HPDE6-E6E7 (cell line): ENCODE measurements at regions not wholly inside any gene's neighbourhood (a gene's known extent, or its start where the extent isn't known, plus 50 kb on each side); places are given as distances from the start of the nearest gene placed in this dataset.

Experiments used
- DNase-seq: peaks from one replicate; pipeline ENCODE4 v3.0.0; 2011; ENCODE audit warnings: missing footprints; ENCODE audit errors: extremely low spot score

DNA sequence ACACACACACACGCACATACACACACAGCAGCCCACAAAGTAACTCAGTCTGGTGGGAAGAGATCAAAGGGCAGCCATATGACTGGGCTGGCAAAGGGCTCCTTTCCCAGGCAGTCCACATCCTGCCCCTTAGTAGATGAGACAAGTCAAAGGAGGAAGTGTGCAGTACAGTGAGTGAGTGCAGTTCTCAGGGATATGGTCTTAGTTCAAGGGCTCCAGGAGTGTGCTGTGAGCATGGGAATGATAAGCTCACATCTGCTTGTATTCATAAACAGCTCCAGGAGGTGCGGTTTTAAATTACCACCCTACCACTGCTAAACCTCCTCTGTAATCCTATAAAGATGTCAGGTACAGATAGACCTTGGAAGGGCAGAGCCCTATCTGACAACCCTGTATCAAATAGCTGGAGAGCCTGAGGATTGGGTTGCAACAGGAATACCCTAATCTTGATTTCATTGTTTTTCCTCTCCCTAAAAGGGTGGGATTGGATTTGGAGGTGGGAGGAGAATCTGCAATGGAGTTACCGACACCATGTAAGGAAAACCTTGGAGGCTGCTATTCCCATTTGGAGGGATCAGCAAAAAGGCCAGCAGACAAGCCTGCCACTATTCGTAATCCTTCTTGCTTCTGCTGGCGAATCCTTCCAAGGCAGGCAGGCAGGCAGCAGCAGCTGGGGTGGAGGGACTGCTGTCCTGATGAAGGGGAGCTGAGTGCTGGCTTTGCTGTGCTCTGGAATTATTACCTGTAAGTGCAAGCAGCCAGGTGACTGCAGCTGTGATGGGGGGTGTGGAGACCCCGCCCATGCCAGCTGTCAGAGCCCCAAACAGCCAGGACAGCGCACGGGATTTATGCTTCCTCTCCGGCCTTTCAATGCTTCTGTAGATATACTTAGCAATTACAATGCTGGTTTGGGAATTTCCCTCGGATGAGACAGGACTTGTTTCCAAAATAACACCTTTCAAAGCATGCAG is 342.7 kb downstream of the PRL start:
- DNase-seq = no peak

DNA sequence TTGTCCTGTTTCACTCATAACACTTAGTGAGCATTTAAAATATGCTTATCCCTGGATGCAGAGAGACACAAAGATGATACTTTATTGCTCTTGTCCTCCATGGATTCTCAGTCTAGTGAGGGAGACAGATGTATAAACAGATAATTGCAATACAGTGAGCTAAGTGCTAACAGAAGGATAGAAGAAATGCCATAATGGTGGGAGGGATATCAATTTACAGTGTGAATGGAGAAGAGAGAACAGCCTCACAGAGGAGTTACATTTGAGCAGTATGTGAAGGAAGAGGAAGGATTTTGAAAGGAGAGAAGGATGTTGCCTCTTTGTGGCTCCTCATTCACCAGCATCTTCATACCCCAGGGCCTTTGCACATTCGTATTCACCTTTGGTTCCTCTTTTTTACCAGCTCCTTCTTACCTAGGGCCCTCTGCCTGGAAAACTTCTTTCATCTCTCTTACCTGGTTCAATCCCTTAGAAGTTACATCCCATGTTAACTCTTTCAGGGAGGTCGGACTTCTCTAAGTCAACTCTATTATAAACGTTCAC is 341.7 kb downstream of the PRL start:
- DNase-seq = no peak

DNA sequence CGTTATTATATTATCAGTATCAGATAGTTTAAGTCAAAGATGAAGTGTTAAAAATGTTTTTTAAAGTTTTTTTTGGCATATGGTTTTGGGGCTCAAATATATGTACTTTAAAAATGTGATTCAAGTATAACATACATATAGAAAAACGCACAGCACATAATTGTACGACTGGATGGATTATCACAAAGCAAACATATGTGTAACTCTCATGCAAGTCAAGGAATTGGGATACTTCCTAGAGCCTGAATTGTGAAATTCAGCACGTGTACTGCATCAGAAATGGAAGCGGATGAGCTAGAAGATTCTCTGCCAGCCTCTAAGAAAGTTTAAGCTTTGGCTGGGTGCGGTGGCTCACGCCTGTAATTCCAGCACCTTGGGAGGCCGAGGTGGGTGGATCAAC is 340.9 kb downstream of the PRL start:
- DNase-seq = no peak

DNA sequence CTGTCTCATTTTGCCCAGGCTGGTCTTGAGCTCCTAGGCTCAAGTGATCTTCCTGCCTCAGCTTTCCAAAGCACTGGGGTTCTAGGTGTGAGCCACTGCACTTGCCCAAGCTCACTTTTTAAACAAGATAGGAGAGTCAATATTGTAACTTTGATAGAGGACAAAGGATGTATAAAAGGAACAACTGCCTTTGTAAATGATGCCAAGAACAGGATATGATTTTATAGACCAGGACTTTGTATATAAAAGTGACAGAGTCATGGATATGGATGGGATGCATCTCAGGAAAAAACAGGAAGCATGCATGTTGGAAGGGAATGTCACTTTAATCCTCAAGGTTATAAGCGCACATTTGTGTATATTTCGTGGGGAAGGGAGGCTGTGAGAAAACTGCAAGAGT is 338.4 kb downstream of the PRL start:
- DNase-seq = no peak

DNA sequence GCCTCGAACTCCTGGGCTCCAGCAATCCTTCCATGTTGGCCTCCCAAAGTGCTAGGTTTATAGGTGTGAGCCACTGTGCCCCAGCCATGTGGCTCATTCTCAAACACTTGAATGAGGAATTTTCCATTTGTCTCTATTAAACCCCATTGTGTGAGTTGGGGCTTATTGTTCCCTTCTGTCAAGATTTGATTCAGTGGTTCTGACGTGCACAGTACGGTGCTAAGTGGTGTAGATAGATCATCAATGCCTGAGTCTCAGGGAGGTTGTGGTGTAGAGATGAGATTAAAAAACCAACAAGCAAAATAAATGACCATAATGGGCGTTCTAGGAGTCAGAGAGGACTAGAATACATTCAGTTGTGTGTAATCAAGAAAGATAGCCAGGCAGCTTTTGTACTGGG is 335.6 kb downstream of the PRL start:
- DNase-seq = no peak

DNA sequence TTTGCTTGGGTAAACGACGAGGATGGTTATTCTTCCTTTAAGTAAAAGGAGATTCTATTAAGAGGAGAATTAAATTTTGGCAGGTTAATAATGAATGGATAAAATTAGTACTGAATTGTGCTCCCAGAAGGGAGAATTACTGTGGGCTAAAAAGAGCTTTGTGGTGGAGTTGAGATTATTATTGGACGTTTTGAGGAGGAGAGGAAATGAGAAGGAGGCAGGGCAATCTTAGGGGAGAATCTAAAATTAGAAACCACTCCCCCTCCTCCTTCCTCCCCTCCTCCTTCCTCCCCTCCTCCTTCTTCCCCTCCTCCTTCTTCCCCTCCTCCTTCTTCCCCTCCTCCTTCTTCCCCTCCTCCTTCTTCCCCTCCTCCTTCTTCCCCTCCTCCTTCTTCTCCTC is 331.8 kb downstream of the PRL start:
- DNase-seq = no peak

DNA sequence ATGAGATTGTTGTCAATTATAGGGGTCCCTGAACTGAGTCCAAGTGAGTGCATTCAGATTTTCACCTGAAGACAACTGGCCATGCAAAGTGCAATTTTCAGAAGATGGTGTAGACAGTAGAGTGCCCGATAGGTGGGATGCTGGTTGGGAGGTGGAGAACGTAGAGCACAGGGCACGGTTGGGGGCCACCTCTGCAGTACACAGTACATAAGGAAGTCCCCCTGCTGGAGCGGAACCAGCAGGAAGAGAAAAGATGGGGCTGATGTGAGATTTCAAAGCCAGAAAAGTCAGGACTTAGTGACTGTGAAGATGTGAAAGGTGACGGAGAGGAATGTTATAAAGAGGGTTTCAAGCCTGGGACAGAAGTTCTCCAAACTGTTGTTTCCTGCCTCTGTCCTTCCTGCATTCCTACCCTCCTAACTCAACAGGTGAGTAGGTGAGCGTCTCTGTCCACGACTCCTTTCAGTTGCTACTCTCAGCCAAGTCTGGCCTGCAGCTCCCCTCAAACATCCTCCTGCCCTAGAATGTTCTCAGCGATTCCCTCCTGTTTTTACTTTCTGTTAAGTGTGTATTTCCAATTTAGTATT is 330.8 kb downstream of the PRL start:
- DNase-seq = no peak

DNA sequence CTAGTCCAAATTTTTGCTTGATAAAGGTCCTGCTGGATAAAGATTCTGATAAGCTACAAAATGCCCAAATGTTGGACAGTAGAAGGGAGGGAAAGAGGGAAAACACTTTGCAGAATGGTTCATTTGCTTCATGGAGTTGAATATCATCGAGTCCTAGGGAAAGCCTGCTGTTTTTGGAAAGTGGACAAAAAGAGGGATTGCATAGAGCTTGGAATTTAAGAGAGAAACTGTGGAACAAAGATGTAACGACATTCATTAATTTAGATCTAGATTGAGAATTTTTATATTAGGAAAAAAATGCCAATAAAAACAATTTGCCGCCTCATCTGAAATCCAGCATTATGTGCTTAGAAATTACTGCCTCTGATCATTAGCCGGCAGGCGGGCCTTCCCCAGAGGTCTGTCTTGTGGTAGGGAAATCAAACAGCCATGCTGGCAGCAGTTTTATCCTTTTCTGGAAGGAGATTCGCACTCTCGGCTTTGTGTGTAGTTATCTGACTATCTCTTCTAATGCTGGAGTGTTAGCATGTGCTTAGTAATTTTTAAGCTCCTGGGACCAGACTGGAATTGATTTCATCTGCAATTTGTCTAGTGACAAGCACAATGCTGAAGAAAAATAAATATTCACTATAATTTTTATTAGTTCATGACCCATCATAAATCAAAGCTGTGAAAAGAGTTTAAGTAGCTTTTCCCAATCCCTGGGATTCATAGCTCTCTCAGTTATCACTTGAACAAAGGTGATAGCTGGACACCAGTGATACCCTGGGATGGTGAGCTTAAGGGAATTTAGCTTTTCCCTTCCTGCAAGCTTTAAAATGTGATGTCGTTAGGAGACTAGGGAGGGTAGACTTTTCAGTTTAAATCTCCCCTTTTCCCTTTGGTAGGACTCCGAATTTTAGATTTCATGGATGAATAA is 329.5 kb downstream of the PRL start:
- DNase-seq = no peak

DNA sequence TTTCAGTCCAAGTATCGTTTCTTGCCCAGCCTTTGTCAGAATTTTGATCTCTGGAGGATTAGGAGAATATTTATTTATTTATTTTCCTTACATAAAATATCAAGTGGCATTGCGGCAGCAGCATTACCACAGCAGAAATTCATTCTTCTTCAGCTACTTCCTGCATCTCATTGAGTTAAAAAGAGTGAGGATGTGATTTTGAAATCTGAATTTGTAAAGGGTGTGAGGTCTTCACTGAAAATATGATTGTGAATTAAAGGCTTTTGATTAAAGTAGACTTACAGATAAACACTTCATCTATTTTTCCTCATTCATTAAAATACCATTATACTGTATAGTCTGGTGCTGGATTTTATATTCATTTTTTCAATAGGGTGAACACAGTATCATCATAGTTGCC is 328.4 kb downstream of the PRL start:
- no peak for DNase-seq

DNA sequence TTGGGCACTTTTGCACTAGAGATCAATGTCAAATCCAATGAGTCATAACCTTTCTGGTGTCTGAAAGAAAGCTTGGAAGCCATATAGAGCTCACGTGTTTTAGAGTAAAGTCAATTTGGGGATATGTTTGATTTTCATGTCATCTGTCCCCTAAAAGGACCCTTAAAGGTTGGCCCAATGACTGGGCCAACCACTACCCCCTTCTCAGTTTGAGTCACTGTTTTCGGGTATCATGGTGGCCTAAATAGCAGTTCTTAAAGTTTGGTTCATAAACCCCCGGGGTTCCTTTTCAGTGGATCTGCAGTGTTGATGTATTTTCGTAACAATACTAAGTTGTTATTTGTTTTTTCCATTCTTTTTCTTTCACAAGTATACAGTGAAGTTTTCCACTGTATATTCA is 327.6 kb downstream of the PRL start:
- no peak for DNase-seq

DNA sequence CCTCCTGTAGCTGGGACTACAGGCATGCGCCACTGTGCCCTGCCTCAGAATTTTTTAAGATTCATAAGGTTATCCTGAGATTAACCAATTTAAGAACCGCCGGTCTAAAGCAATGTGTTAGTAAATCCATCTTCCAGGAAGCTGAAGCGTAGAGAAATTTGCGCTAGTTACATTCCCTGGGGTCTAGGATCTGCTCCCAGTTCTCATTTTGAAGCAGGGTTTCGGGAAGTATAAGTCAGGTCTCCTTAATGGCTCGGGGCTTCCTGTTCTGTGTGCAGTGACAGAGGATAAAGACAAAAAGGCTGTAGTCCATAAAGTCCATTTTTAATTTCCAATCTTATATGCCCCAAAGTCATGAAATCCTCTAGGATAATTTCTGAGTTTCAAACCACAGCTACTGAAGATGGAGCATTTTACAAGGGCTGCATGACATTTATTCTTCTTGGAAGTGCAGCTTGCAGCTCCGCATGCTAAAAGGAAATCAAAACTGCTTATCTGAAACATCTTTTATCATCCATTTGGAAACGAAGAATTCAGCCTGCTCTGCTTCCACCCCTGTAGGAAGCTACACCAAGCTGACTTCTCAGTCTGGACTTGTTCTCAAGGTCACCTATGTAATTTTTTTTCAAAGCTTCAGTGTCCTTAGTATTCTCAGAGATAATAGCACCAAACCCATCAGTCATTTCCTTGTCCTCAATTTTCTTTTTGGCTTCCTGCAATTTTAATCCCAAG is 326.1 kb downstream of the PRL start:
- no peak for DNase-seq

DNA sequence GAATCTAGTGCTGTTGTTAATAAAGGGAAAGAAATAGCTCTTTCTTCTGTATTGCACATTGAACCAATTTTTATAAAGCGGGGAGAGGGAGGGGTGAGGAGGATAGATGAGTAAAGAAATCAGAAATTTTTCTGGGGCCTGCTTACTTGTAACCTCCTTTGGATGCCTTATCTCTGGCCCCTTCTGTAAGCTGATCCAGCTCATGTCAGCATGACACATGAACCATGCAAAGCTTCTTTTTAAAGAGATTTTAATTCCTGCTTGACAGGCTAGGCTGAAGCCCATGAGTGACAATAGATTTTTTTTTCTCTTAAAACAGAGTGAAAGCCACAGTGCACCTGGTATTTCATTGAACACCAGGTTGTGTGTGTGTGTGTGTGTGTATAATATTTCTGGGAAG is 325.3 kb downstream of the PRL start:
- no peak for DNase-seq

DNA sequence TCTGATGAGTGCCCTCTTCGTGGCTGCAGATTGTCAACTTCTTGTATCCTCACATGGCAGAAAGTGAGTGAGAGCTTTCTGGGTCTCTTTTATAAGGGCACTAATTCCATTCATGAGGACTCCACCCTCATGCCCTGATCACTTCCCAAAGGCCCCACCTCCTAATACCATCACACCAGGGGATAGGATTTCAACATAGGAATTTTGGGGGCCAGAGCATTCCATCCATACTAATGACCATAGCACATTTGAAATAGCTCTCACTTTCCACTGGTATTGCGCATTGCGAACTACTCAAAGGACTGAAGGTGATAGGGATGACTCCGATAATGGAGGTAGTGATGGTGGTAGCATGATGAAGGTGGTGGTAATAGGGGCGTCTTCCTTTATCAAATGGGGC is 324.3 kb downstream of the PRL start:
- DNase-seq = no peak

DNA sequence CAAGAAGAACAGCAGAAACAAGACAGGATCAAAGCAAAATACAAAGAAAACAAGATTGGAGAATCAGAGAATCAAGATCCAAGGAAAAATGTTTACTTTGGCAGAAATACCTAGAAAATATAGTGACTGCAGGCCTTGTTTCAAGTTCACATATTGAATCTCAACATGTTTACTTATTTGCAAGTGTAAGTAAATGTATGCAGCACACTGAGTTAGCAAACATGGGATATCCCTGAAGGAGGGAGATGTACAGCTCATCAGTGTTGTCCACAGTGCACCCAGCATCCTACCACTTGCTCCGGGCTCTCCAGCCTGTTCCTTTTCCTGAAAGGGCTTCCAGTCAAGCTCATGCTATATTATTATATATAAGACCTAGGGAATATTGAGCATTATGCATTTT is 319.5 kb downstream of the PRL start:
- no peak for DNase-seq

DNA sequence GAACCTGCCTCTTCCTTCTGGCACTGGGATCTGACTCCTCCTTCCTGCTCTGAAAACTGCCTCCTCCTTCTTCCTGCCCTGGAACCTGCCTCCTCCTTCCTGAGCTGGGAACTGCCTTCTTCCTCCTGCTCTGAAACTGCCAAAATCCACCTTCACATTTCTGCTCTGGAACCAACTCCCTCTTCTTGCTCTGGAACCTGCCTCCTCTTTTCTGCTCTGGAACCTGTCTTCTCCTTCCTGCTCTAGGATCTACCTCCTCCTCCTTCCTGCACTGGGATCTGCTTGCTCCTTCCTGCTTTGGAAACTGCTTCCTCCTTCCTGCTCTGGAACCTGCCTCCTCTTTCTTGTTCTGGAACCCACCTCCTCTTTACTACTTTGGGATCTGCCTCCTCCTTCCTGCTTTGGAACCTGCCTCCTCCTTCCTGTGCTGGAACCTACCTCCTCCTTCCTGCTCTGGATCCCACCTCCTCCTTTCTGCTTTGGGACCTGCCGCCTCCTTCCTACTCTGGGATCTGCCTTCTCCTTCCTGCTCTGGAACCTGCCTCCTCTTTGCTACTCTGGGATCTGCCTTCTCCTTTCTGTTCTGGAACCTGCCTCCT is 315.5 kb downstream of the PRL start:
- no peak for DNase-seq

DNA sequence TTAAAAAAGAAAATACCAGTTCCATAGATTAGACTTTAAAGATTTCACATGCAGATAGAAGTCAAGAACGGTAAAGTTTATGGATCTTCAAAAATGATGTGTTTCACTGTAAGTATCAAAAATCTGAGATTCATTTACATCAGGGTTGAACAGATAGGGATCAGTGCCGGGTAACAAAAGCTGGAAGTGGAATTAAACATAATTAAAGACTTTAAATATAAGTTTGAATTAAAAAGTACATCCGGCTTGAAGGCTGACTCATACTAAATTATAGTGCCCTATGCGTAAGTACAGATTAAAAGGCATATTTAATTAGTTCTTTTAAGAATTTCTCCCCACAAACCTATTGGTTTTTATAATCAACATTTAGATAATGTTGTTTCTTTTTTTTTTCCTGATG is 312.7 kb downstream of the PRL start:
- no peak for DNase-seq

DNA sequence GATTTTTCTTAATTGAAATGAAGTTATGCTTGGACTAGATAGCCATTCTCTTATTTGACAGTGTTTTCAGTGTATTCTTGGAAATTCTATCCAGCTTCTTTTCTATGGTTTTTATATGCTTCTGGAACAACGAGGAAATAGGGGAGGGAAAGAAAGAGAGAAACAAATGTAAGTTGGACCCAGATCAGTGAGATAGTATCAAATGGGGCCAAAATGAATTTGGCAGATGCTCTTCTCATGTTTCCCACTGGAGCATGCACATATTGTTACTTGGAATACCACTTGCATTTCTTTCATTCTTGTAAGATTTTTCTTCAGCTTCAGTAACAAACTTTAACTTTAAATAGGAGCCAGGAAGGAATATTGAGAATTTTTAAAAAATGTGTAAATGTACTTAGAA is 312.3 kb downstream of the PRL start:
- no peak for DNase-seq

DNA sequence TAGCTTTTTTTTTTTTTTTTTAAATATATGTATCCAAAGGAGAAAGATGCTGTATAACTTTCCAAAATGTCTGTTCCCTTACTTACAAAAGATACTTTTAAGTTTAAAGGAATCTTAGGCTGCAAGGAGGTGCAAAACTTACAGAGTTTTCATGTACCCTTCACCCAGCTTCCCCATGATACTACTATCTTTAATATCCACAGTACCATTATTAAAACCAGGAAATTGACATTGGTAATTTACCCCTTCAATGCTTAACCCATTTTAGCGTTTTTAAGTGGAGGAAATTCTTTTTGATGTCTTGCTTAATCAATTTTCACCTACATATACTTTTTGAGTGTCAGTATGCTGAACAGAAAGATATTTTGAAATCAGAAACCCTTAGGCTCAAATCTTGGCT is 310.9 kb downstream of the PRL start:
- no peak for DNase-seq

DNA sequence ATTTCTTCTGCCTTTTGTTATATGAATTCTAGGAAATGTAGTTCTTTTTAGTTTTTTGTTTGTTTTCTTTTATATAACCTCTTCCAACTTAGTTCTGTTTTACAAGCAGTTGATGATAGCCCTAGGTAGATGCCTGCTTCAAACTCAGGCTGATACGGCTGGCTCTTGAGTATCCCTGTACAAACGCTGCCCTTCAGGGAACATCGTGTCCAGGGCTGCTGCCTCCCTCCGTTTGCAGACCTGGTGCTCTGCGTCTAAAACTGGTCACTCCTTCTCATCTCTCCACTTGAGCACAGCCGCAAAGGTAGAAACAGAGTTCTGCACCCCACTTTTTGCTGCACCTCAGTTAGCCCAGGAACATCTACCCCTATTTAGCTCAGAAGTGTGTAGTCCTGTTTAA is 310.1 kb downstream of the PRL start:
- no peak for DNase-seq

DNA sequence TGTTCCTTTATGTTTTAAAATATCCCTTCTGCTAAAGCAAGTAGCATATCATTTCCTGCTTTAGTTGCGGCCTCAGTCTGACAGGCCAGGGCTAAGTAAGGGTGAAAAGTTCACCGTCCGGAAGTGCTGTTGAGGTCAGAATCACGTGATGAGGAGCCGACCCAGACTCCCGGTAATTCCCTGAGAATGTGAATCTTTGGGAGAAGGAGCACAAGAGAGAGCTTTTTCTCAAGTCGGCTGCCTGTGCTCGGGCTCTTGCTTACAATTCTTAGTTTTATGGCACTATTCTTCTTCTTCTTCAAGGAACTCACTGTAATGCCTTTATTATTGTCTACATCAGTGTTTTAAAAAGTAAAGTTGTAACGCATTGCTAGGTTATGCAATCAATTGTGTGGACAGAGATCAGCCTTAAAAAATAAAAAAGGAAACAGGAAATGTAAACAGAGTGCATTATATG is 309.3 kb downstream of the PRL start:
- DNase-seq = peak; percentile 65

DNA sequence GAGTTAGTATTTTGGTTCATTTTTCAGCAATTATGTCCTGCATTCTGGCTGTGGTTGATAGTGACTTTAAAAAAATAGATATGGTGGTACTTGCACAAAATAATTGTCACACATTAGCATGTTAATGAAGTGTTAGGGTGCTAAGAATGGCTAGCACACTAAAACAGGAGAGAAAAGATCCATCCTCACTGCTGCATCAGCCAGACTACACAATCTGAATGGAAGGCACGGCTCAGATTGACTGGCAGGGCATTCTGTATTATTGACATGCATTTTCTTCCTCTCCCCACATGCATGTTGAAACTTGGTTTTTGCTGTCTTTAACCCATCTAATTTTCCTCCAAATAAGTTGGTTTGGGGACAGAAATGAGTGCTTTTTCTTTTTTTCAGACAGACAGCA is 306.3 kb downstream of the PRL start:
- DNase-seq = no peak
